ENCODE measurements at regions not wholly inside any gene's neighbourhood (a gene's known extent, or its start where the extent isn't known, plus 50 kb on each side); places are given as distances from the start of the nearest gene placed in this dataset.

GRCh38 chr12:118925826-118926225 lies 55.5 kb upstream of the SRRM4 start:
- H3K4me1 ChIP-seq (ENCODE audit: control insufficient read depth, insufficient read depth, low read length) = no peaks in the 10 kb centered on the region
- Mint-ChIP-seq H3K36me3 (ENCODE audit: low read depth) (no peaks in the 10 kb centered on the region), H3K27ac (no peak overlapping the region), H3K4me3 (no peak overlapping the region), H3K27me3 (ENCODE audit: insufficient read depth) (peaks cover 36% of the 10 kb centered on the region), H3K9me3 (no peaks in the 10 kb centered on the region), H3K4me1 (no peaks in the 10 kb centered on the region)
- WGBS, 2 experiments (ENCODE audit: insufficient coverage in 1 of 2, insufficient read length in 1 of 2) = 87% methylated on average over 3 of the region's 3 CpGs; no CpG with 5 or more reads in 1 of the 2 experiments
- H3K36me3 ChIP-seq (ENCODE audit: control insufficient read depth, insufficient read depth, low read length) = no peaks in the 10 kb centered on the region
- no peak overlapping the region for H3K9ac ChIP-seq (ENCODE audit: extremely low read depth, low read length, poor library complexity, severe bottlenecking)
- no peaks in the 10 kb centered on the region for H3K9me3 ChIP-seq (ENCODE audit: control insufficient read depth, low read length)
- H3K27me3 ChIP-seq (ENCODE audit: control insufficient read depth, insufficient read depth, low read length, poor library complexity, severe bottlenecking) = peaks cover 65% of the 10 kb centered on the region
- no peak overlapping the region for H3K4me3 ChIP-seq (ENCODE audit: low read length)
- no peak for DNase-seq
- no peak for TF ChIP-seq CTCF (conservative IDR thresholded peaks at IDR 0.05)
- H3K27ac ChIP-seq (ENCODE audit: low read depth, low read length) = no peak overlapping the region
